A549 (cell line): ENCODE measurements at regions not wholly inside any gene's neighbourhood (a gene's known extent, or its start where the extent isn't known, plus 50 kb on each side); places are given as distances from the start of the nearest gene placed in this dataset.
"Not testable (repeated sequence)": the region's sequence is repeated elsewhere in the genome, so short reads cannot be mapped to it uniquely, and the experiment has no call there.

Experiments
- ATAC-seq, 2 experiments: fragments of 200-7000 bp in 1 of 2; fragments of >200 bp in 1 of 2; cut with Nextera tagmentation in 1 of 2; cut with Tn5 transposase in 1 of 2; 3 replicates each; pipeline versions ENCODE4 v1.8.0 to v1.9.1; 2018 to 2020; ENCODE audit warnings: mild to moderate bottlenecking in 1 of 2, moderate library complexity in 1 of 2
- CTCF ChIA-PET: fragments of 300-600 bp; sonication (Branson Sonifier 250); formaldehyde crosslinking; extraction: SDS; loops from one replicate; lab custom pipeline; 2021; ENCODE audit warnings: antibody characterized with exemption, inconsistent platforms; lab: Yijun Ruan, JAX
- POLR2A ChIA-PET: fragments of 350-600 bp; formaldehyde crosslinking; extraction: SDS; loops from one replicate; lab custom pipeline; 2021; ENCODE audit warnings: antibody characterized with exemption, inconsistent platforms; lab: Yijun Ruan, JAX
- DNase-seq, 2 experiments: peaks; one replicate each; pipeline versions ENCODE4 v3.0.0 to v3.0.0-alpha.2; 2011 to 2016; ENCODE audit warnings: low read depth in 1 of 2, low spot score in 1 of 2
- FAIRE-seq: peaks from 2 replicates; lab custom pipeline; 2011; peaks lifted over from hg19 to GRCh38; lab: Jason Lieb, UNC
- H3K27ac ChIP-seq, 2 experiments: fragments of >200 bp; sonication (Bioruptor Twin); formaldehyde crosslinking; 3 replicates each; pipeline ENCODE4 v1.5.1; 2016 to 2017
- H3K4me1 ChIP-seq: fragments of >200 bp; sonication (Bioruptor Twin); formaldehyde crosslinking; 3 replicates; pipeline ENCODE4 v1.6.1; 2016
- H3K4me2 ChIP-seq: fragments of >200 bp; sonication (Bioruptor Twin); formaldehyde crosslinking; 3 replicates; pipeline ENCODE4 v1.6.1; 2016
- H3K4me3 ChIP-seq: fragments of >200 bp; sonication (Bioruptor Twin); formaldehyde crosslinking; 3 replicates; pipeline ENCODE4 v1.5.1; 2016
- H3K9me3 ChIP-seq: fragments of >200 bp; sonication (Bioruptor Twin); formaldehyde crosslinking; 3 replicates; pipeline ENCODE4 v1.6.1; 2016
- CHD2 ChIP-seq: fragments of 150-350 bp; IDR thresholded peaks from 2 replicates; pipeline ENCODE4 v1.6.1; 2014; ENCODE audit warnings: low read length; ENCODE audit not compliant: partially characterized antibody
- CHD4 ChIP-seq: fragments of 200-600 bp; sonication (generic); IDR thresholded peaks from 2 replicates; pipeline ENCODE4 v1.6.1; 2016; ENCODE audit warnings: antibody characterized with exemption, mild to moderate bottlenecking, borderline replicate concordance
- E2F6 ChIP-seq: IDR thresholded peaks from 2 replicates; pipeline ENCODE4 v1.6.1; 2012; ENCODE audit warnings: low read depth, borderline replicate concordance
- EHMT2 ChIP-seq: fragments of 200-600 bp; sonication (generic); IDR thresholded peaks from 2 replicates; pipeline ENCODE4 v1.6.1; 2016; ENCODE audit warnings: antibody characterized with exemption, low read depth, mild to moderate bottlenecking, moderate library complexity
- FOSB ChIP-seq: fragments of 250-450 bp; sonication (Bioruptor Pico); IDR thresholded peaks from 2 replicates; pipeline ENCODE4 v1.5.0; 2020; ENCODE audit warnings: mild to moderate bottlenecking, moderate library complexity
- GATA3 ChIP-seq: IDR thresholded peaks from 2 replicates; pipeline ENCODE4 v1.6.1; 2012; ENCODE audit warnings: borderline replicate concordance
- HOXB13 ChIP-seq: fragments of 250-450 bp; sonication (Bioruptor Pico); IDR thresholded peaks from 2 replicates; pipeline ENCODE4 v1.5.0; 2020; ENCODE audit warnings: low read depth, mild to moderate bottlenecking, moderate library complexity
- JUNB ChIP-seq: fragments of >200 bp; sonication (Bioruptor Twin); formaldehyde crosslinking; IDR thresholded peaks from 2 replicates; pipeline ENCODE4 v1.6.1; 2016
- KDM5A ChIP-seq: fragments of 200-600 bp; sonication (generic); IDR thresholded peaks from 2 replicates; pipeline ENCODE4 v1.6.1; 2016; ENCODE audit warnings: antibody characterized with exemption, mild to moderate bottlenecking
- MYC ChIP-seq: IDR thresholded peaks from 2 replicates; pipeline ENCODE4 v1.6.1; 2012; ENCODE audit warnings: mild to moderate bottlenecking, inconsistent platforms, low read length, improper control_type of control experiment, borderline replicate concordance
- NFE2L2 ChIP-seq: fragments of 150-350 bp; conservative IDR thresholded peaks from 2 replicates; pipeline ENCODE4 v1.6.1; 2014; ENCODE audit warnings: low read length
- NPAS2 ChIP-seq: fragments of 250-450 bp; sonication (Bioruptor Pico); IDR thresholded peaks from 2 replicates; pipeline ENCODE4 v1.8.0; 2022; ENCODE audit warnings: mild to moderate bottlenecking, moderate library complexity, borderline replicate concordance
- NR3C1 ChIP-seq: fragments of >200 bp; sonication (Bioruptor Twin); formaldehyde crosslinking; IDR thresholded peaks from 3 replicates; pipeline ENCODE4 v1.6.1; 2017
- PHF8 ChIP-seq: fragments of 200-600 bp; sonication (generic); IDR thresholded peaks from 2 replicates; pipeline ENCODE4 v1.6.1; 2016; ENCODE audit warnings: low read depth, mild to moderate bottlenecking, antibody characterized with exemption, moderate library complexity, borderline replicate concordance
- RARB ChIP-seq: fragments of 250-450 bp; sonication (Bioruptor Pico); IDR thresholded peaks from 2 replicates; pipeline ENCODE4 v1.8.0; 2021; ENCODE audit warnings: mild to moderate bottlenecking, moderate library complexity
- RFX5 ChIP-seq: fragments of 450-650 bp; IDR thresholded peaks from 2 replicates; pipeline ENCODE4 v1.7.1; 2014; ENCODE audit warnings: antibody characterized with exemption, mild to moderate bottlenecking, moderate library complexity
- ZC3H11A ChIP-seq: fragments of 450-650 bp; IDR thresholded peaks from 2 replicates; pipeline ENCODE4 v1.6.1; 2014; ENCODE audit warnings: antibody characterized with exemption, mild to moderate bottlenecking
- ZFP36 ChIP-seq: fragments of 450-650 bp; IDR thresholded peaks from 2 replicates; pipeline ENCODE4 v1.6.1; 2014; ENCODE audit warnings: borderline replicate concordance; ENCODE audit not compliant: partially characterized antibody
- ZSCAN20 ChIP-seq: fragments of 250-450 bp; sonication (Bioruptor Pico); IDR thresholded peaks from 2 replicates; pipeline ENCODE4 v1.8.0; 2022; ENCODE audit warnings: mild to moderate bottlenecking, moderate library complexity
- WGBS: methylation state at CpG from one replicate; pipeline ENCODE4 v1.1.6; 2017; ENCODE audit errors: missing lambda C conversion rate; 5-methylcytosine and 5-hydroxymethylcytosine counted together
- TF ChIP-seq, protein P1 (sequence below): IDR thresholded peaks from 2 replicates; pipeline ENCODE4 v1.6.1; 2012
- TF ChIP-seq, protein P2 (sequence below): fragments of 250-450 bp; sonication (Bioruptor Pico); IDR thresholded peaks from 2 replicates; pipeline ENCODE4 v1.5.0; 2020; ENCODE audit warnings: low read depth, mild to moderate bottlenecking, moderate library complexity
- TF ChIP-seq, protein P3 (sequence below): fragments of 250-450 bp; sonication (Bioruptor Pico); IDR thresholded peaks from 2 replicates; pipeline ENCODE4 v1.5.0; 2021; ENCODE audit warnings: mild to moderate bottlenecking, moderate library complexity, borderline replicate concordance
- TF ChIP-seq, protein P4 (sequence below): fragments of >200 bp; sonication (Bioruptor Twin); formaldehyde crosslinking; IDR thresholded peaks from 3 replicates; pipeline ENCODE4 v1.6.1; 2016

- Histone ChIP-seq H3K4me3 (no peak overlapping the region), H3K4me2 (no peak overlapping the region), H3K9me3 (no peaks in the 10 kb centered on the region), H3K27ac (no peak overlapping the region), H3K4me1 (no peaks in the 10 kb centered on the region)
- DNase-seq (no peak), FAIRE-seq (no peak), ATAC-seq (no peak)
- WGBS: 39% methylated on average over 3 of the region's 3 CpGs
- no peak for TF ChIP-seq HOXB13
- TF ChIP-seq, protein P1, sequence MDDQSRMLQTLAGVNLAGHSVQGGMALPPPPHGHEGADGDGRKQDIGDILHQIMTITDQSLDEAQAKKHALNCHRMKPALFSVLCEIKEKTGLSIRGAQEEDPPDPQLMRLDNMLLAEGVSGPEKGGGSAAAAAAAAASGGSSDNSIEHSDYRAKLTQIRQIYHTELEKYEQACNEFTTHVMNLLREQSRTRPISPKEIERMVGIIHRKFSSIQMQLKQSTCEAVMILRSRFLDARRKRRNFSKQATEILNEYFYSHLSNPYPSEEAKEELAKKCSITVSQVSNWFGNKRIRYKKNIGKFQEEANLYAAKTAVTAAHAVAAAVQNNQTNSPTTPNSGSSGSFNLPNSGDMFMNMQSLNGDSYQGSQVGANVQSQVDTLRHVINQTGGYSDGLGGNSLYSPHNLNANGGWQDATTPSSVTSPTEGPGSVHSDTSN: no peak
- no peak for TF ChIP-seq PHF8
- no peak for TF ChIP-seq NFE2L2
- TF ChIP-seq ZC3H11A: no peak
- no peak for TF ChIP-seq E2F6
- CTCF ChIA-PET: interaction anchor here (0.8 to 3.0 kb wide), 2 partner anchors 18 to 335 kb away, joined by 4 to 13 read pairs; no protein-coding TSS in a partner anchor
- POLR2A ChIA-PET: no interaction called here
Observed at GRCh38 chr10:80718024-80718423, 180.3 kb downstream of the SH2D4B start.

DNA sequence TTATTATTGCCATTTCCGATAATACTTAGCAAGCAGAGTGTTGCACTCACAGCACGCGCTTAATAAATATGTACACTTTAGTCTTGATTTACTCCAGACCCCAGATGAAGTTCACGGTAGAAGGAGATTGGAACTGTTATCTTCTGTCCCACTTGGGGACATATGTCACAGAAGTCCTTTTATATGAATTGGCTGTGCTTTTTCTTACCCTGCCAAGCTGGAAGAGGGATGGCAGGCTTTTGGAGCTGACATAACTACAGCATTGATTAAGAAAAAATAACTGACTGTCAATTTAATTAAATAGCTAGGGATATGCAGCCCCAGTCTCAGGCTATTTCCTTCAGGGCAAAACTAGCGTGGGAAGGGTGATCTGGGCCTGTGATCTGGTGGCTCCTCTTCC, 182.2 kb downstream of the SH2D4B start:
- DNase-seq (no peak), ATAC-seq (no peak), FAIRE-seq (no peak)
- no peaks in the 10 kb centered on the region for H3K9me3 ChIP-seq
- H3K4me2 ChIP-seq: no peak overlapping the region
- H3K4me3 ChIP-seq: no peak overlapping the region
- ChIA-PET POLR2A (no interaction called here), CTCF (no interaction called here)
- H3K4me1 ChIP-seq: no peaks in the 10 kb centered on the region
- 61% methylated on average over 5 of the region's 5 CpGs for WGBS
- no peak overlapping the region for H3K27ac ChIP-seq
- no peak for TF ChIP-seq NPAS2 (CRISPR knock-in tag)
- TF ChIP-seq, protein P2, sequence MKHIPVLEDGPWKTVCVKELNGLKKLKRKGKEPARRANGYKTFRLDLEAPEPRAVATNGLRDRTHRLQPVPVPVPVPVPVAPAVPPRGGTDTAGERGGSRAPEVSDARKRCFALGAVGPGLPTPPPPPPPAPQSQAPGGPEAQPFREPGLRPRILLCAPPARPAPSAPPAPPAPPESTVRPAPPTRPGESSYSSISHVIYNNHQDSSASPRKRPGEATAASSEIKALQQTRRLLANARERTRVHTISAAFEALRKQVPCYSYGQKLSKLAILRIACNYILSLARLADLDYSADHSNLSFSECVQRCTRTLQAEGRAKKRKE (CRISPR knock-in tag): no peak
- no peak for TF ChIP-seq GATA3
- TF ChIP-seq JUNB: no peak
- no peak for TF ChIP-seq ZSCAN20 (CRISPR knock-in tag)
- TF ChIP-seq, protein P3, sequence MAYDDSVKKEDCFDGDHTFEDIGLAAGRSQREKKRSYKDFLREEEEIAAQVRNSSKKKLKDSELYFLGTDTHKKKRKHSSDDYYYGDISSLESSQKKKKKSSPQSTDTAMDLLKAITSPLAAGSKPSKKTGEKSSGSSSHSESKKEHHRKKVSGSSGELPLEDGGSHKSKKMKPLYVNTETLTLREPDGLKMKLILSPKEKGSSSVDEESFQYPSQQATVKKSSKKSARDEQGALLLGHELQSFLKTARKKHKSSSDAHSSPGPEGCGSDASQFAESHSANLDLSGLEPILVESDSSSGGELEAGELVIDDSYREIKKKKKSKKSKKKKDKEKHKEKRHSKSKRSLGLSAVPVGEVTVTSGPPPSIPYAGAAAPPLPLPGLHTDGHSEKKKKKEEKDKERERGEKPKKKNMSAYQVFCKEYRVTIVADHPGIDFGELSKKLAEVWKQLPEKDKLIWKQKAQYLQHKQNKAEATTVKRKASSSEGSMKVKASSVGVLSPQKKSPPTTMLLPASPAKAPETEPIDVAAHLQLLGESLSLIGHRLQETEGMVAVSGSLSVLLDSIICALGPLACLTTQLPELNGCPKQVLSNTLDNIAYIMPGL (CRISPR knock-in tag): no peak
- TF ChIP-seq RARB: no peak
- TF ChIP-seq CHD2: no peak
- TF ChIP-seq, protein P4, sequence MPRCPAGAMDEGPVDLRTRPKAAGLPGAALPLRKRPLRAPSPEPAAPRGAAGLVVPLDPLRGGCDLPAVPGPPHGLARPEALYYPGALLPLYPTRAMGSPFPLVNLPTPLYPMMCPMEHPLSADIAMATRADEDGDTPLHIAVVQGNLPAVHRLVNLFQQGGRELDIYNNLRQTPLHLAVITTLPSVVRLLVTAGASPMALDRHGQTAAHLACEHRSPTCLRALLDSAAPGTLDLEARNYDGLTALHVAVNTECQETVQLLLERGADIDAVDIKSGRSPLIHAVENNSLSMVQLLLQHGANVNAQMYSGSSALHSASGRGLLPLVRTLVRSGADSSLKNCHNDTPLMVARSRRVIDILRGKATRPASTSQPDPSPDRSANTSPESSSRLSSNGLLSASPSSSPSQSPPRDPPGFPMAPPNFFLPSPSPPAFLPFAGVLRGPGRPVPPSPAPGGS: no peak
- no peak for TF ChIP-seq EHMT2
- TF ChIP-seq CHD4: no peak
- TF ChIP-seq RFX5: no peak
- TF ChIP-seq, all 56 proteins: peak for 0

DNA sequence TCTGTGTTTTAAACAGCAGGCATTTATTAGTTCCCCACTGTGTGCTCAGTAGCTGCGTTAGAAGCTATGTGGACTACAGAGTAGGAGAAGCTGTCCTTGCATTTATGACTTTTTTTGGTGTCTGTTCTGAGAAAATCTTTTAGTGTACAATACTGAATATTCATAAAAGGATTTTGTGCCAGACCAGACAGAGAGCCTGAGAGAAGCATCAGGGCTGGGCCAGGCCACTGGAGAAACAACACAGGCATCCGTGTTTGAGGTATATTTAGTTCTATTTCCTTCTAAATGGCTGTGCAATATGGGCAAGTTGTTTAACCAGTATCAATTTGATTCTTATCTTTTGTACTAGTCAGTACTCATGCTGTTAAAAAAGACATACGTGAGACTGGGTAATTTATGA, 182.8 kb downstream of the SH2D4B start:
- H3K27ac ChIP-seq: no peak overlapping the region
- no peak overlapping the region for H3K4me2 ChIP-seq
- H3K4me1 ChIP-seq: no peaks in the 10 kb centered on the region
- WGBS: 34% methylated on average over 3 of the region's 3 CpGs
- TF ChIP-seq MYC: no peak
- no peak for TF ChIP-seq NR3C1
- no peak for TF ChIP-seq NFE2L2
- TF ChIP-seq ZFP36: no peak
- TF ChIP-seq, protein P3 (CRISPR knock-in tag): no peak
- no peak for TF ChIP-seq NPAS2 (CRISPR knock-in tag)
- no peak for TF ChIP-seq CHD2
- no peak for TF ChIP-seq GATA3
- no peak for TF ChIP-seq KDM5A
- no peak for TF ChIP-seq FOSB (CRISPR knock-in tag)
- no peak for ATAC-seq
- H3K4me3 ChIP-seq: no peak overlapping the region
- no peaks in the 10 kb centered on the region for H3K9me3 ChIP-seq
- ChIA-PET POLR2A (no interaction called here), CTCF (interaction anchor here (0.5 to 1.0 kb wide), 2 partner anchors 57 to 1310 kb away, joined by 3 read pairs; no protein-coding TSS in a partner anchor)
- DNase-seq: no peak
- no peak for FAIRE-seq

DNA sequence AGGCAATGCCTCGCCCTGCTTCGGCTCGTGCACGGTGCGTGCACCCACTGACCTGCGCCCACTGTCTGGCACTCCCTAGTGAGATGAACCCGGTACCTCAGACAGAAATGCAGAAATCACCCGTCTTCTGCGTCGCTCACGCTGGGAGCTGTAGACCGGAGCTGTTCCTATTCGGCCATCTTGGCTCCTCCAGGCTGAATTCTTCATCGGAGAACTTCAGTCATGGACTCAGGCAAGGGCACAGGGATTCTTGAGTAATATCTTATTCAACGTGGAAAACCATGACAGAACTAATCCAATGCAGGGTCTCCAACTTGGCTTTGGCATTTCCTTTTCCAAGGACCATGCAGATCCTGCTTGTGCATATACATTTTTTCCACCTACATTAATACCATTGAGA, 190.7 kb downstream of the SH2D4B start:
- CTCF ChIA-PET, ATAC-seq, H3K4me2 ChIP-seq, H3K4me1 ChIP-seq, H3K9me3 ChIP-seq, POLR2A ChIA-PET, FAIRE-seq, H3K27ac ChIP-seq, H3K4me3 ChIP-seq, DNase-seq: not testable (repeated sequence)
- WGBS: 55% methylated on average over 9 of the region's 15 CpGs
